Kidney capillary endothelial cell (primary cell): ENCODE measurements at regions not wholly inside any gene's neighbourhood (a gene's known extent, or its start where the extent isn't known, plus 50 kb on each side); places are given as distances from the start of the nearest gene placed in this dataset.

Source experiments
- DNase-seq: peaks from one replicate; pipeline ENCODE4 v3.0.0-alpha.2; 2018; ENCODE audit warnings: low spot score

DNA sequence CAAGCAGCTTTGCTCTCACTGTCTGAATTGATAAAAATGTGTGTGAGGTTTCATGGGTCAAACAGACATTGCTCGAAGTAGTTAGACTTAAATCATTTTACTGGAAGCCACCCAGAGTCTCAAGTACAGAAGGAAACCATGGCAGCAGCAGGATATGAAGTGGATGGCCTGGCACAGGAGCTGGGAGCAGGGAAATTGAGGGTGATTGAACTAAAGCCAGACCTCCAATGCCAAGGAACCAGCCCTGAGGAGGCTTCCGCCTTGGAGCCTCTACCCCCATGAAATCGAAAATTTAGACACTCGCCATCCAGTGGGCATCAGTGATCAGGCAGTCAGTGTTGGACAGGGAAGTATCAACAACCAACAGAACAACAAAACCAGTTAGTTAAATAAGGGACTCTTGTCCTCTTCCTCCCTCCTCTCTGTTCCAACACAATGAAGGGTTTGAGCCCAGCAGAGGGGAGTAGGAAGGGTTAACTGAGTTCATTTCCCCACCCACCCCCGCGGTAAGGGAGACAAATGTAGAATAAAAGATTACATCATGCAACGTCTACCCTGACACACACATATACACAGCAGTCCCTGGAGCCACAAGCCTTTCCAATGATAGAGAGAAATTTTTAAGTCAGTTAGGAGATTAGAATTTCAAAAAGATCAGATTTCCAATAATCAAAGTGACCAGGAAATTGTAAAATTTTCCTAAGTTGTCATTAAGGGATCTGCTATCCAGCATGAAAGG, 156.3 kb downstream of the SLC16A9 start:
- no peak for DNase-seq

DNA sequence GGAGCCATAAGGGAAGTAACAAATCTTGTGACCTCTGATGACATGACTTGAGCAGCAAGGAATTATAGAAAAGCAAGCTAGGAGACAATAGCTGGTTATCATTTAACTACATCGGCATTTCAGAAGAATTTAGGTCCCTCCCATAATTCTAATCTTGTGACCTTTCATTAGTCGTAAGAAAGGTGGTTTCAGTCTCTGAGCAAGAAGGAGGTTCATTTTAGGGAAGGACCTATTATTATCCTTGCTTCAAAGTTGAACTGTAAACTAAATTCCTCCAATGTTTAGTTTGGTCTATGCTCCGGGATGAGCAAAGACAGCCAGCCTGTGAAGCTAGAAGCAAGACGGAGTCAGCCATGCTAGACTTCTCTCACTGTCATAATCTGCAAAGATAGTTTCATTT, 159.6 kb downstream of the SLC16A9 start:
- DNase-seq, result no peak

DNA sequence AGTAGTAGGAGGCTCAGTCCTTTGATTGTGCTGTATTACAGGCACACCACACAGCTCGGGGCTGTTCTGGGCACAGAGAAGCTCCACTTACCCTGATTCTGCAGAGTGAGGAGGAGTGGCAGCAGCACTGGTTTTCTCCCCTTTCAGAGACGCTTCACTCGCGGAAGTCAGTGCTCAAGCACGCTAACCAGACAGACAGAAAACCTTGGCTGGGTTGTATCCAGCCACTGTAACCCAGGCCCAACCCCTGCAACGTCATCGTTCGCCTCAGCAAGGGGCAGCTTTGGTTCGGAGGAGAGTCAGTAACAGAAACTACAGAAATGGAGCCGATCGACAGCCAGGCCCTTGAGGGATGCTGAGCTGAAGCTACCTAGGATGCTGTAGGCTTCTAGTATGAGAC, 171.0 kb downstream of the SLC16A9 start:
- DNase-seq, result no peak

DNA sequence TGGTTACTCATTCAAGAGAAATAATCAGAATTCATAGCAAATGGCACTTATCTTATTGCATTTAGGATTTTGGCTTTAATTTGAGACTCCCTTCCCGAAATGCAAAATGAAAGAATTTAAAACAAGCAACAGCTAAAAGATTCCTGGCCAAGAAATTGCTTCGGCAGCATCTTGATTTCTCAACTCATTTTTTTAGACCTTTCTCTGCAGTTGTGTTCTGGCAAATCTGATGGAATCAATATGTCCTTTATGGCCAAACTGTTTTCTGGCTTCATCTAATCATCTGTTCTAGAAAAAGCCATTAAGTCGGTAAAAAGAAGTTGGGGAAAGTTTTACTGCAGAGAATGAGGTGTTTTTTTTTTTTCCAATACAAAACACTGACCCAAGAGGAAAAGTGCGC, 172.1 kb downstream of the SLC16A9 start:
- DNase-seq, result no peak

DNA sequence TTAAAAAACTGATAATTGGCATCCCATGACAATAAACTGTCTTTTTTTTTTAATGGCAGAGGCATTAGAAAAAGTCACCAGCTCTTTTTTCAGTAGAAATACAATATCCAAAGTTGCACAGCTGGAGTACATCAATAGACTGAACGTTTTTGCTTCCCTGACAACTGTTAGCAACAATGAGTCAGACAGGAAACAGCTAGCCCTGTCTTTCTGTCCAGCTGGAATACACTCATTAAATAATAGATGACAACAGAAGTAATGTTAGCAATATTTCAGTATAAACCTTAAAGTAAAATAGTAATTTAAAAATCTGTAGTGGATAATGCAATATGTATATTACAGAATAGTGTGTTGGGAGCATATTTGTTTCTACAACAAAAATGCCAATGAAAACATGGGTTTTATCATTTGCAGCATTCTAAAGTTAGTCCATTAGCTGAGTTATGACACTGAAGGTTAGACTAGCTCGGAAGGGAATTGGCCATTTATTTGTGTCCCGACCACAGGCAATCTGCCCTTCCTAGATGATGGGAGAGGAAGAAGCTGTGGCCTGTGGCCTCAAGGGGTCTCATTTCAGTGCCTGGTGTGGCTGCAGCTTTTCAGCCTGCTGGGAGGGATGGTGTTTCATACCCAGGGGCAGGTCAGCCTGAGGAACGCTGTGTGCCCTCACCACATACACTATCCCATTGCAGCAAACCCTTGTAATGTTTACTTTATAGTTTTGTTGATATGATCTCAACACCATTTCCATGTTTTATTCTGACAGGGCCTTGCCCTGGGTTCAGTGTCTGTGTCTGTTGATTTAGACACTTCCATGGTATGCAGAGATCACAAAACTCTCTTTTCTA, 173.3 kb downstream of the SLC16A9 start:
- peak; percentile 57 for DNase-seq

DNA sequence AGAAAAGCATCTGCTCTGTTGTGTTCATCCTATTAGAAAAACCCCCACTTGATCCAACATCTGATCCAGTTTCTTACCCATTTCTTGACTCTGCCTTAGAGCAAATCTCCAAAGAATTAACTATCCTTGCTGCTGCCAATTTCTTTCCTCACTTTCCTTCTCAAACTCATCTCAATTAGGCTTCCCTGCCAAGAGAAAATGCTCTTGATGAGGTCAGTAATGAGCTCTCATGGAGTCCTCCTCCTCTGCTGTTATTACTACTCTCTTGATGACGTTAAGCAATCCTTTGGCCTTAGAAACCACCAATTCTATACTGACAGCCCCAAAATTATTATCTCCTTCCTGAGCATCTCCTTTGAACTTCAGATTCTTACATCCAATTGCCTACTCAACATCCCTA, 162.0 kb upstream of the FAM13C start:
- no peak for DNase-seq

DNA sequence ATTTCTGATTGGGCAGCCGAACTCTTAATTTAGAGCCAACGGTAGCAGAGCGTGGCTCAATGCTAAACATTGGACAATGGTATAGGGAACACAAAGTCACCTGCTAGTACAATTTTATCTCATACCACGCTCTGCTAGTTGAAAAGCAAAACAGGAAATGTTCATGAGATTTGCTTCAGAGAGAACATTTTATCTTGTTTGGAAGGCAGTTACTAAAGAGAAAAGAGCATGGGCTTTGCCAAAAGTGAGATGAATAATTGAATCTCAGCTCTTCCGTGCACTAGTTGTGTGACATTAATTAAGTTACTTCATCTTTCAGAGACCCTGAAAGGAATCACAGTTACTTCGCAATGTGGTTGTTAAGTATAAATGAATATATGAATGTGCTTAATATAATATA, 161.5 kb upstream of the FAM13C start:
- DNase-seq, result no peak

DNA sequence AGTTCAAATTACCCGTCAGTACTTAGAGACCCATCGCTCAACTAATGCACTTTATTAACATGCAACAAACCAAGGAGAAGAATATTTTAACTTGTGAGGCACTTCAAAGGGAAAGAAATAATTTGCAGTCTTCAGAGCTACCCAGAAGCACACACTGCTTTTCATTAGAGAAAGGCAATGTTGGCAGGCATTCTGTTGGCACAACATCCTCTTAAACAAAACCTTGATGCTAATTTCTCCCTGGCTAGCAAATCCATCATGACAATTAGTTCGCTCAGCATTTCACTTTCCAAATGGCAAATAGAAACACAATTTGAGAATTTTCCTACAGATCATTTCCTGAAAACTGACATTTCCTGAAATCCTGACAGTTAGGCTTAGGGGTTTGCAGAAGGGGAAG, 155.6 kb upstream of the FAM13C start:
- DNase-seq, result no peak

DNA sequence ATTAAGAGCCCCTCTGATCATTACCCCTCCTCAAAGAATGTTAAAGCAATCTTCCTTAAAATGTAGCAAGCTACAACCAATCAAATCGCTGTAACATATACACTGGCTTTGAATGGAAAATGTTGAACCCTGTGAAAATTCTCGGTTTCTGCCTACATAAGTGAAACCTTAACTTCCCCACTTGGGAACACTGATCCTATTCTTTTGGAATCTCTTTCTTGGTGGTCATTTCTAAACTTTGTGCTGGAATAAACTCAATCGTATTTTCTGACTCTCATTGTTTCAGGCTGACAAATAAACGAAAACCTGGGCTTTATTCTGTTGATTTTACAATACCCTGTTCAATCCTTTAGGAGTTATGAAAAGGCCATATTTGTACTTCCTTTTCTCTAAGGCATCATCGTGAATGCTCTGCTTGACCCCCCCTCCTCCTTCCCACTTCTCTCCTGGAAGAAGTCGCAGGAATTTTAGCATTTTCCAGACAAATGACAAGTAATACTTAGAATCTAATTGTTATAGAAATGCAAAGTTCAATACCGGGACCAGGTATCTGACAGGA, 155.1 kb upstream of the FAM13C start:
- no peak for DNase-seq

DNA sequence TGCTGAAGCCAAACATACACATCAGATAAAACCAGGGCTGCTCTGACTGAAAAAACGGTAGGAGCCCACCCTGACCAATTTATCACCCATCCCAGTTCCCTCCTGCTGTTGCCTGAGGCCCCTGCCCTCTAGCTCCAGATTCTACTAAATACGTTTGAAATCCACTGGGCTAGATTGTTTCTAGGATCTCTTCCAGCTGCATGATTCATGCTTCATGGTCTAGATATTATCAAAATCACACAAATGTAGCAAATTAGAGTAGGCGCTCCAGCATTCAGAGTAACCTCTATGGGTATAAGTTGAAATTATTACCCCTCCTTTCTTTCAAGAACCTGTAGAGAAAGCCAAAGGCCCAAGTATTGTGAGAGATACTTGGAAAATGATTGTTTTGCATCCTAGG, 151.2 kb upstream of the FAM13C start:
- no peak for DNase-seq

DNA sequence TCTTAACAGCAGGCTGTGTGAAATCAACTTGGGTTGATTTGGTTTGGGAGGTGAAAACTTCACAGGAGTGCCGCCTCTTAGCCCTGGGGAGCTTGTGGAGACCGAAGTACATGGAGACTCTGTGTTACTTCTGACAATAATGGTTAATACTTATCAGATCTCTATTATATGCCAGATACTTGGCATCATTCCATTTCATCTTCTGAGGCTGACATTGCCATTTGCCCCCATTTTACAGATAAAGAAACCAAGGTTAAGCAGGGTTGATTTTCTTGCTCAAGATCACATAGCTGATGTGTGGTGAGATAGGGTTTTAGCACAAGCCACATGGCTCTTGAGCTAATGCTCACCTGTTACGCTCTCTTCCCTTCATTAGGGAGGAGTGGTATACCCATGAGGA, 150.6 kb upstream of the FAM13C start:
- no peak for DNase-seq

DNA sequence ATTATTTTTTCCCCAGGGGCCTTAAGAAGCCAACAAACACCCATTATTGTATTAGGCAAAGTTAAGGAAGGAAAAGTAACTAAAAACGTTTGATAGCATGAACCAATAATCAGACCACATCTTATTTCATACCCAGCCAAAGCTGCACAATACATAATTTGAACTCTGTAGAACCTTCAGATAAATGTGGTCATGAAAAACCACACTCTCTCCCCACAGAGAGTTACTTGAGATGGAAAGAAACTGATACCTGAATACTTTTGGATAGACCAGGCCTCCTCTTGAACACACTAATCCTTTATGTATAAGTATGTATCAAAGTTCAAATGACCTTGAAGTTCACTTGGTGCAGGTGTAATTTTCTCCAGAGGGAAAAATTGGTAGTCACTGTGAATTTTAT, 146.6 kb upstream of the FAM13C start:
- no peak for DNase-seq

DNA sequence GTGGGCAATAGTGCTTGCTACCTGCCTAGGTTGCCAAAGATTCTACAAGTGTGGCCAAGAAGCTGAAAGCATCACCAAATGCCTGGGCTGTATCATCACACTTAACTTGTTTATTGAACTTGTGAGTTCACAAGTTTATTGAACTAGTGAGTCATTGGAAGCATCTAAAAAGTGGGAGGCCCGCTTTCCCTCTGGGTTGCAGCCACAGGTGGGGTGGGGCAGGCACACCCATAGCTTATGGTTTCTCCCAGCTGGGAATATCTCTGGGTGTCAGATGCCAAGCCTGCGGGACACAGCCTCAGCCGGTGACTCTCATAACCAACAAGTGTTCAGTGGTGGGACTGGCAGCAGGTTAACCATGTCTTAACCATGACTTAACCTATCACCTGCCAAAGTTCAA, 145.9 kb upstream of the FAM13C start:
- no peak for DNase-seq

DNA sequence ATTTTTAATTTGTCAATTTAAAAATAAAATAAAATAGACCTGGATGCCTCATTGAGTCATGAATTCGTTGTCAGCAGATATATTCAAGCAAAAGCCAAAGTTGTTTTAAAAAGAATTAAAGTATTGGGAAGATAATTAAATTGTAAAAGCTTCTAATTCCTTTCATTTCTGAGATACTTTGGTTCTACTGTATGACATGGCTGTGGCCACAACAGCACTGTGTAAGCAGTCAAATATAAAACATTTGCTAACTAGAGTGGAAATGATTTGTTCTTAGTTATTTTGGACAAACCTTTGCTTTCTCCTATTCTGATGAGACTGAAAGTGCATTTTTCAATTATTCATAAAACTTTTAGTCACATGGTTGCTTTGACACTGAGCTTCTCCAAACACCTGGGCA, 143.6 kb upstream of the FAM13C start:
- no peak for DNase-seq

DNA sequence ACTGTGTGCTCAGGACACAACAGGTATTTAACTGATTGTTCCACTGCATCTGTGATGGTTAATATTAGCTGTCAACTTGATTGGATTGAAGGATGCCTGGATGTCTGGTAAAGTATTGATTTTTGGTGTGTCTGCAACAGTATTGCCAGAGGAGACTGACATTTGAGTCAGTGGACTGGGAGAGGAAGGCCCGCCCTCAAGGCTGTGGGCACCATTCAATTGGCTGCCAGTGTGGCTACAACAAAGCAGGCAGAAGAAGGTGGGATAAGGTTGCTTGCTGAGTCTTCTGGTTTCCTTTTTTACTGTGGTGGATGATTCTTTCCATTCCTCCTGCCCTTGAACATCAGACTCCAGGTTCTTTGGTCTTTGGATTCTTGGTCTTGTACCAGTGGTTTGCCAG, 137.1 kb upstream of the FAM13C start:
- DNase-seq, result no peak

DNA sequence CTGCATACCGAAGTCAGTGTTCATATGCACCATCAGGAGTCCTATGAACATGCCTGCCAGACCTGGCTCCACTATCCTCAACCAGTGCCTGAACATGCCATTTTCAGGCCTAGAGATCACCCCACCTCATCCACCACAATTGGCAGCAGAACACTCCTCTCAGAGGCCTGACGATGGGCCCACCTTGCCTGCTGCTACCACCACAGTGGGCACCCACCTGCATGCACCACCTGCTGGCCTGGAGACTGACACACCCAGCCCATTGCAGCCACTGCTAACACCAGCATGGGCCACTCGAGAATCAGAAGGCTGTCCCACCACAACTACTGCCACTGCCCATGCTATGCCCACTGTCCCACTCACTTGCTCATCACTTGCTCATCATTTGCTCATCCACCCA, 130.7 kb upstream of the FAM13C start:
- no peak for DNase-seq

DNA sequence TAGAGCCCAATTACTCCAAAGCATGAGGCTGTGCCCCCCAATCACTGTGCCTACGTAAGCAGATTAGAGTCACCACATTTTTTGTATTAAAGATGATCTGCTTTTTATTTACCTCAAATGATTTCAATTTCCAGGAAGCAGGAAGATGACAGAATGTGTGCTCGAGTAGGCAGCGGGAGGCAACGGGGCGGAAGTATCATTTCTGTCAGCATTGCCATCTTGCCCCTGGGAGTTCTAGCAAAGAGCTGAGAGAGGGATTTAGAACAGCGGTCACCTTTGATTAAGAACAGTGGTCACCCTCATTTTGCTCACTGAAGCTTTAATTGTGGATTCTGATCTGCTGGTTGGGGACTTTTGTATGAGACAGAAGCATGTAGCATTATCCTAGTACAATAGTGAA, 117.1 kb upstream of the FAM13C start:
- no peak for DNase-seq

DNA sequence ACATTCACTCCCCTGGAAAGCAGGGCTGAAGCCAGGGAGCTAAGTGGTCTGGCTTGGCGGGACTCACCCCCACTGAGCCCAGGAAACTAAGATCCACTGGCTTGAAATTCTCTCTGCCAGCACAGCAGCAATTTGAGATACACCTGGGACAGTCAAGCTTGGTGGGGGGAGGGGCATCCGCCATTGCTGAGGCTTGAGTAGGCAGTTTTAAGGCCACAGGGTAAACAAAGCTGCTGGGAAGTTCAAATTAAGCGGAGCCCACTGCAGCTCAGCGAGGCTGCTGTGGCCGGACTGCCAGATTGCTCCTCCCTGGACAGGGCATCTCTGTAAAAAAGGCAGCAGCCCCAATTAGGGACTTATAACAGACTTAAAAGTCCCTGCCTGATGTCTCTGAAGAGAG, 108.2 kb upstream of the FAM13C start:
- no peak for DNase-seq

DNA sequence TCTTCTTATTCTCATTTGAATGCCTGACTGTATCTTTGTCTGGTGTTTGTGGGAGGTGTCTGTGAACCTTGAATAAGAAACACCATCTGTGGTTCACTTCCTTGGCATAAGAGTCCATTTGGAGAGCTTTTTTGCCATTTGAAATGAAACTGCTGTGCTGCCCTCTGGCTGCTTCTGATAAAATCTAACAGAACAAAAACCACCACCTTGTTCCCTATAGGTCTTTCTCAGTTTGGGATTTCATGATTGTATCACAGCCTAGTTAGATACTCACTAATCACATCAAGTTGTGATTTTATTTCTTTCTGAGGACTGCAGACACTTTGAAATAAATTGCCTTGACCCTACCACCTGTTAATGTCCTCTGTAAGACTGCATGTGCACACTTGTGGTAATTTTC, 102.7 kb upstream of the FAM13C start:
- DNase-seq, result peak; percentile 21

DNA sequence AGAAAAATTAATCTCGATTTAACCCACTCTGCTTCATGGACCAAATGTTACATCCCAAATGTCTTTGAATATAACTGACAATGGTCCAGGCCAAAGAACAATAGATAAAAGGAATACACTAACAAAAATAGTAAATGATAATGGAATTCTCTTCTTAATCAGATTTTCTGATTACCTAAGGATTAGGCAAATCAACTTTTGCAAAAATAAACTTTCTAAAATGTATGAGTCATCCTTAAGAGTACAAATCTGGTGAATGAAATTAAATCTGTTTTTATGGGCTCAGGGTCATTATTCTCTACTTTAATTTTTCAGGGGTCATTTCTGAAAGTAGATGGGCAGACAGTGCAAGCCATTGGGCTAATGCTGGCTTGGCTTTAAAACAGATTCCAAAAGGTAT, 102.1 kb upstream of the FAM13C start:
- DNase-seq, result no peak

DNA sequence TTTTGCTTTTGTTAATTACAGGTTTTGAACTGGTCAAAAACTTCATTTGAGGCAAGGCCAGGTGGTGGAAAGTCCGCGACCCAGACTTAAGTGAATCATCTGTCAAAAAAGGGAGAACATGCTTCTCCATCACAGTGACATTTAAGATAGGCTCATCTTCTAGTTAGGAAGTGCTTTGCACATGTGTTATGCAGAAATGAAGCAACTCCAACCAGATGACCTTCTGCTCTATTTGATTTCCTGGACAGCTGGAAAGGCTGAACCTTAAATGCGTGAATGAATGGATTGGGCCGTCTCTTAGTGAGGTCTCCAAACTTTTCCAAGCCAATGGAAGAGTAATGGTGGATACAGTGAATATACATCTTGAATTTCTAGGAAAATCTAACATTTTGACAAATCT, 101.6 kb upstream of the FAM13C start:
- no peak for DNase-seq

DNA sequence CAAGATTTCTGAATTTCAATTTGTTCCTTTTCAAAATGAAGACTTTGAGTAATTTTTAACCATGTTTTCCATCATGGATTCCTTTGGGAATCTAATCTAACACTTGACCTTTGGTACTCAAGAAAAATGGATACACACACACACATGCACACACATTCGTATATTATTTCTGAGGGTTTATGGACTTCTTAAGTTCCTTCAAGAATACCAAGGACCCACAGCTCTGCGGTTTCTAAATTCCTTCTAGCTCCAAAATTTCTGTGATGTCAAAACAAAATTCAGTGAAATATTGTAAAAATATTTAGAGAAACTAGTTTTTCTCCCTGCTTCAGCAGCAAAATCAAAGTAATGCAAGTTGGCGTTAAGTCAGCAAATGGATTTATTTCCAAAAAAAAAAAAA, 98.3 kb upstream of the FAM13C start:
- DNase-seq, result no peak

DNA sequence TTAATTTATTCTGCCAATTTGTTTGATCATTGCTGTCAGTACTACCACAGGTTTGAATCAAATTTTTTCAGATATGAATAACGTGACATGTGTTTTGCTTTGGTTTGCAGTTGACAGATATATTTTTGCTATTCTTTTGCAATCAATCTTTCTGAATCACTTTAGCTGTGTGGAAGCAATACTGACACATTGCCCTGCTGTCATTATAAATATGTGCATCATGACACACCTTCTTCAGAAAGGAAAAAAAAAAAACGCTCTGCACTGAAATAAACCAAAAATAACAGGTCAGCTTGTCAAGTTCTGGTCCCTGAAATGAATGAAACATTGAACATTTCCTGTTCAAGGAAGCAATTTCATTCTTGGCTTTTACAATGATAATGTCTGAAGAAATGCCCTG, 93.8 kb upstream of the FAM13C start:
- no peak for DNase-seq
